SK-N-MC (cell line): ENCODE measurements at regions not wholly inside any gene's neighbourhood (a gene's known extent, or its start where the extent isn't known, plus 50 kb on each side); places are given as distances from the start of the nearest gene placed in this dataset.

Source experiments
- EZH2 ChIP-seq: fragments of 200-600 bp; sonication (generic); IDR thresholded peaks from one replicate; pipeline ENCODE4 v1.6.1; 2017; ENCODE audit warnings: antibody characterized with exemption
- FOXP2 ChIP-seq: optimal IDR thresholded peaks from 2 replicates; pipeline ENCODE3; 2011; ENCODE audit warnings: mild to moderate bottlenecking, moderate library complexity; ENCODE audit not compliant: insufficient read depth; ENCODE audit errors: extremely low read length, control extremely low read depth
- POLR2AphosphoS5 ChIP-seq: IDR thresholded peaks from 2 replicates; pipeline ENCODE4 v1.6.1; 2012; ENCODE audit warnings: mild to moderate bottlenecking, low read depth, low read length, borderline replicate concordance

DNA sequence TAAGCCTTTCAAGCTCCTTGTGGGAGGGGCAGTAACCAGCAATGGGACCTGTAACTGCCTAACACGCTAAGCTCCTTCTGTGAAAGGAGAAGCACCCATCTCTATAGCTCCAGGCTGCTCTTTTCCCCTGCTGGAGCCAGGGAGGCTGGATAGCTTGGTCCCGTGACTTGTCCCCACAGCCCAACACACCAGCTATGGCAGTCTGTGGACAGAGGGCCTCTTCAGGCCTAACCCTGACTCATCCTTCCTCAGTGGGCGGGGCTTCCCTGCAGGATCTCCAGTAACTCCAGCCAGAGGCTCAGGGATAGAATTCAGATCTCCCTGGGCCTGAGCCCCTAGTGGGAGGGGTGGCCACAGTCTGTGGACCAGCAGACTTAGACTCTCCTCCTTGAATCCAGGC lies 1290.1 kb downstream of the PCDH7 start:
- TF ChIP-seq EZH2 (no peak), POLR2AphosphoS5 (no peak), FOXP2 (no peak)
